Activated naive CD4-positive, alpha-beta T cell treated with anti-CD3 and anti-CD28 coated beads, Interleukin-2, amount 50 U/mL, for 72 hours (primary cell): ENCODE measurements at regions not wholly inside any gene's neighbourhood (a gene's known extent, or its start where the extent isn't known, plus 50 kb on each side); places are given as distances from the start of the nearest gene placed in this dataset.

Source experiments
- ATAC-seq, 2 donors: fragments of 150-1000 bp; cut with Tn5 transposase; 2 replicates each; pipeline ENCODE4 v1.10.0; 2021; ENCODE audit warnings: mild to moderate bottlenecking in 2 of 2, moderate library complexity in 2 of 2
- DNase-seq, 2 donors: peaks; one replicate each; pipeline ENCODE4 v3.0.0; 2021 to 2022; ENCODE audit warnings: low spot score in 2 of 2
- H3K27ac Mint-ChIP-seq, 2 donors: one replicate each; pipeline ENCODE4 v1.8.0; 2022; ENCODE audit warnings: mild to moderate bottlenecking in 2 of 2, mixed read lengths in 2 of 2
- H3K36me3 Mint-ChIP-seq, 2 donors: one replicate each; pipeline ENCODE4 v1.8.0; 2022; ENCODE audit warnings: mixed read lengths in 2 of 2
- H3K9me3 Mint-ChIP-seq, 2 donors: one replicate each; pipeline ENCODE4 v1.8.0; 2022; ENCODE audit warnings: mixed read lengths in 2 of 2

- ATAC-seq (no peak), DNase-seq (no peak)
- no peaks in the 10 kb centered on the region for H3K9me3 Mint-ChIP-seq
- no peaks in the 10 kb centered on the region for H3K36me3 Mint-ChIP-seq
- no peak overlapping the region for H3K27ac Mint-ChIP-seq
Observed at GRCh38 chr7:18419456-18419855, 76.1 kb upstream of the HDAC9 start.

- DNase-seq (no peak), ATAC-seq (no peak)
- Mint-ChIP-seq H3K9me3 (no peaks in the 10 kb centered on the region), H3K36me3 (no peaks in the 10 kb centered on the region), H3K27ac (no peak overlapping the region)
Observed at GRCh38 chr7:18420108-18420507, 75.4 kb upstream of the HDAC9 start.

DNA sequence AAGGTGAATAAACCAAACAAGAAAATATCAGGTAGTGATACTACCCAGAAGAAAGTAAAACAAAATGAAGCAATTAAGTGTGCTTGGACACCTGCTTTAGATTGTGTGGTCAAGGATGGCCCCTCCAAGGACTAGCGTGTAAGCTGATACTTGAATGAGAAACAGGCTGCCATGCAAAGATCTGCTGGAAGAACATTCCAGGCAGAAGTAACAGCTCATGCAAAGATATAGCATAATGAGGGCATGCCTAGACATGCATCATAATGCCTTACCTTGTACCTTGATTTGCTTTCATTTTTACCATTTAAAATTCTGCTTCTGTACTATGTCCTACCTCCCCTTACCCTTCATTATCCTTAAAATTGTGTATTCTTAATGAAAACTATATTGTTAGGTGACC, 74.8 kb upstream of the HDAC9 start:
- no peak overlapping the region for H3K27ac Mint-ChIP-seq
- no peaks in the 10 kb centered on the region for H3K9me3 Mint-ChIP-seq
- no peaks in the 10 kb centered on the region for H3K36me3 Mint-ChIP-seq
- DNase-seq, result no peak
- ATAC-seq, result no peak

DNA sequence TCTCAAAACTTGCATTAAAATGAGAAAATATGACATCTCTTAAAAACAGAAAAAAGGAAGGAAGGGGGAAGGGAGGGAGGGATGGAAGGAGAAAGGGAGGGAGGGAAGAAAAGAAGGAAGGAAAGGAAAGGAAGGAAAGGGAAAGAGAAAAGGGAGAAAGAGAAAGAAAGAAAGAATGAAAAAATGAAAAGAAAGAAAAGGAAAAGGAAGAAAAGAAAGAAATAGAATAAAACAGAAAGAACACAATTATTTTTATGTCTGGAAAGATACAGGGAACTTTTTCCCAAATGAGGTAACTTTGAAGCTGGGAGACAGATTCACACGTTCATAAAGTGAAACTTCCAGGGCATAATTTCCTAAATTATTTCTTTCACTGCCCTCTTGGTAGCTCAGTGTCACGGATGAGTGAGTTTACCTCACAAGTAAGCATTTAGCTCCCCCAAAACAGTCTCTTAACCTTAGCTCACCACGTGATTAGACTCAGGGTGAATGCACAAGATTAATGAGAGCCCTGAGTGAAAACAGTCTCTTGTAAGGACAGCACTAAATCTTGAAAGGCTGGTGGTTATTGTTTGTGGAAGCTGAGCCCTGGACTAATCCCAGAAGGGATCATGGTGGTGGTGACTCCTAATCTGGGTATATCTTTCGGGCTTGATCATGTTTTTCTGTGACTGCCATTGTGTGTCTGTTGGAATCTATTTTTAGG, 74.1 kb upstream of the HDAC9 start:
- H3K36me3 Mint-ChIP-seq, result no peaks in the 10 kb centered on the region
- H3K27ac Mint-ChIP-seq, result no peak overlapping the region
- DNase-seq (no peak), ATAC-seq (no peak)
- no peaks in the 10 kb centered on the region for H3K9me3 Mint-ChIP-seq

GRCh38 chr7:18425227-18425626, 70.3 kb upstream of the HDAC9 start:
- peaks cover 0 to 9% of the 10 kb centered on the region in 2 donors for H3K9me3 Mint-ChIP-seq
- DNase-seq (no peak), ATAC-seq (no peak)
- H3K27ac Mint-ChIP-seq, result no peak overlapping the region
- H3K36me3 Mint-ChIP-seq, result no peaks in the 10 kb centered on the region

DNA sequence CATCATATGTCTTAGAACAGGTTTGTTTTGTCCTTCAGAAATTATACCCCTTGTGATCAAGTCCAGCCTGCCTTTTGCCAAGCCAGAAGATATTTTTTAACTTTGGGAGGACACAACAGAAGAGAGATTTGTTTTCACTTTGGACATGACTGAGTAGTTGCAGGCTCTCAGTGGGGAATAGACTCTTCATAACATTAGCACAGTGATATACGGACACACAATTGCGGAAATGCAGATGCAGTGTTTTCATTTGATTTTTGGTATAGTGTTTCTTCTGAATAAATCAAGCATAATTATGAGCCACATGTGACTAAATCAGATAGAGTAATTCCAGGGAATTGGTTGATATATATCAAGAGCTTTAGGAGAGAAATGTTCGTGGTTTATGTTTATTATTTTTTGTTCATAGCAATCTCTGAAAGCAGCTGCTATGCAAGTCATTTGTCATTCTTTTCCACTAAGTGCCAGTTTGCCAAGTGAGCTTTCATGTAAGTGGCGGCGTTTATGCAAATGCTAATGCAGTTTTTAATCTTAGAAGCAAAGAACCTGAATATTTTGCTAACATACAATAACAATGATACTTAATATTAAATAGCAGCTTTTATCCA, 69.6 kb upstream of the HDAC9 start:
- DNase-seq (no peak), ATAC-seq (no peak)
- H3K9me3 Mint-ChIP-seq, result peaks cover 0 to 9% of the 10 kb centered on the region in 2 donors
- no peak overlapping the region for H3K27ac Mint-ChIP-seq
- no peaks in the 10 kb centered on the region for H3K36me3 Mint-ChIP-seq

- ATAC-seq (no peak), DNase-seq (no peak)
- Mint-ChIP-seq H3K9me3 (peaks cover 0 to 9% of the 10 kb centered on the region in 2 donors), H3K36me3 (no peaks in the 10 kb centered on the region), H3K27ac (no peak overlapping the region)
Observed at GRCh38 chr7:18426564-18427226, 68.9 kb upstream of the HDAC9 start.

DNA sequence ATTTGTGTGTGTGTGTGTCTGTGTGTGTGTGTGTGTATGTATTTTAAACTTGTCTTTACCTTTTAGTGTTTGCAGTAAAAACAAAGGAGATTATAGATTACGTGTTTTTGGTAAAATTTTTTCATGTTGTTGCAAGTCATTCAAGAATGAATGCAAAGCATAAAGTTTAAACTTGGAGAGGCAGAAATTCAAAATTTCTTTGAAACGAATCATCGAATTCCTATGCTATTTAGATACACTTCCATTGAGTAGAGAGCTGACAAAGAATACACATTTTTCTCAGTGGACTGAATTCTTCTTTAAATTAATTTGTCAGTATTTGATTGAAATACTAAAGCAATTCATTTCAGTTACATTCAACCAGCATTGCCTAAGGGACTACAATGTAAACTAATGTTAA, 66.0 kb upstream of the HDAC9 start:
- DNase-seq, result no peak
- Mint-ChIP-seq H3K9me3 (peaks cover 0 to 9% of the 10 kb centered on the region in 2 donors), H3K36me3 (no peaks in the 10 kb centered on the region), H3K27ac (no peak overlapping the region)
- ATAC-seq, result no peak

DNA sequence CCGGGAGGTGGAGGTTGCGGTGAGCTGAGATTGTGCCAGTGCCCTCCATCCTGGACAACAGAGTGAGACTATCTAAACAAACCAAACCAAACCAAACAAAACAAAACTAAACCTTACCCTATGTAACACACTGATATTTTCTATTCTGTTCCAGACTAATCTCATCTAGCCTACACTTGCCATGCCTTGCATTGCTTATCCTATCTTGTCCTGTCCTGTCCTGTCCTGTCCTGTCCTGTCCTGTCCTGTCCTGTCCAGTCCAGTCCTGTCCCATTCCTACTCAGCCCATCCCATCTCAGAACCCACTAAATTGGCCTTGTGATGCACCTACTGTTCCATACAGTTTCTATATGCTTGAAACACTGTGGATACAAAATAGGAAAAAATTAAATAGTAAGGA, 64.7 kb upstream of the HDAC9 start:
- Mint-ChIP-seq H3K9me3 (peaks cover 0 to 9% of the 10 kb centered on the region in 2 donors), H3K27ac (no peak overlapping the region), H3K36me3 (no peaks in the 10 kb centered on the region)
- no peak for ATAC-seq
- no peak for DNase-seq

GRCh38 chr7:18434171-18434570, 61.4 kb upstream of the HDAC9 start:
- no peak overlapping the region for H3K27ac Mint-ChIP-seq
- no peaks in the 10 kb centered on the region for H3K36me3 Mint-ChIP-seq
- H3K9me3 Mint-ChIP-seq, result peaks cover 0 to under 1% of the 10 kb centered on the region in 2 donors
- ATAC-seq (no peak), DNase-seq (no peak)

DNA sequence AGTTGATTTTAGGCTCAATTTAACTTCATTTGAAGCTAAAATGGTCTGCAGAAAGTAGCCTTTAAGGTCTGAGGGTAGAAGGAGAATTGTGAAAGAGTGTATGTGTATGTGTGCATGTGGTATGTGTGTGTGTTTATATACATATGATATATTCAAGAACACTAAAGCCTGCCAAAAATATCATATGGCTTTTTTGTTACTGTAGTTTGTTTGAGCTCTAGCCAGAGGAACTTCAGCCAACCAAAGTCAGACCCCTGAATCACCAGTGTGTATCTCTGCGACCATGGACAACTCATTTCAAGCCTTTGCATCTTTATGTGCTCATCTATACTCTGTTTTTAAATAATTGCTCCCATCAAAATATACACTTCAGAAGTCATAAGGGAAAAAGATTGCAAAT, 58.4 kb upstream of the HDAC9 start:
- no peak for ATAC-seq
- Mint-ChIP-seq H3K9me3 (no peaks in the 10 kb centered on the region), H3K27ac (no peak overlapping the region), H3K36me3 (no peaks in the 10 kb centered on the region)
- no peak for DNase-seq

- Mint-ChIP-seq H3K27ac (no peak overlapping the region), H3K9me3 (no peaks in the 10 kb centered on the region), H3K36me3 (no peaks in the 10 kb centered on the region)
- DNase-seq (no peak), ATAC-seq (no peak)
Observed at GRCh38 chr7:18440934-18441333, 54.6 kb upstream of the HDAC9 start.

DNA sequence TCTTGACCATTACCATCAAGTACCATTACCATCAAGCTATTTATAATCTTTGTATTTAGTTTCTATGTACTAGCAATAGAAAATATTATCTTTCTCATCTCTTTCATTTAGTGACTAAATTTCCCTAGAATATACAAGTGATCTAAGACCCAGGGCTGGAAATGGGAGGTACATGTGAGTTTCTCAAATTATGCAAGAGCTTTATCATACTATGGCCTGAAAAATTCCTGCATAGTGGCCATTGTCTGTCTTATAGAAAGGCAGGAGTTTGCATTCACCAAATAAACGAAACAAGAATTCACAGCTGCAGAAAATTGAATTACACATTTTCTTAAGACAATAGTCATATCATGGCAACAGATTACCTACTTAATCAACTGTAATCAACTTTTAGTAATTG, 50.7 kb upstream of the HDAC9 start:
- ATAC-seq, result no peak
- no peak overlapping the region for H3K27ac Mint-ChIP-seq
- H3K36me3 Mint-ChIP-seq, result no peaks in the 10 kb centered on the region
- no peak for DNase-seq
- no peaks in the 10 kb centered on the region for H3K9me3 Mint-ChIP-seq

DNA sequence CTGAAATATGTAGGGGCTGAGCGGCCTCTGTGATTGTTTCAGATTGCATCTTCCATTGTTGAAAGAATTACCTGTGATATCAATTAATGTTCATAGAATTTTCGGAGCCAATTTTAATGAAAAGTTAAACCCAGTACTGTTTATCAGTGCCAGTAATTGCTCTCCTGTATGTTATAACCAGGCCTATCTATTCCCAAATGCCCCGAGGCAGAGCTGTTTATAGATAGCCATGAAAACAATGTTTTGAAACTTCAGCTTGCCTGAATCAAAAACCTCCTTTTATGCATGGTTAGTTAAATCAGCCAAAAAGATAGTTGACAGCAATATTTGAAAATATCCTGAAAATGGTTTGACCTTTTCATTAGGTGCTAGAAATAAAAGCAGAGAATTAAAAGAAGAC, 50.1 kb upstream of the HDAC9 start:
- Mint-ChIP-seq H3K9me3 (no peaks in the 10 kb centered on the region), H3K27ac (no peak overlapping the region), H3K36me3 (no peaks in the 10 kb centered on the region)
- DNase-seq, result no peak
- ATAC-seq, result no peak
